H1 (cell line): ENCODE measurements at regions not wholly inside any gene's neighbourhood (a gene's known extent, or its start where the extent isn't known, plus 50 kb on each side); places are given as distances from the start of the nearest gene placed in this dataset.

Experiments
- CTCF ChIA-PET: fragments of 300-600 bp; sonication (Branson Sonifier 250); formaldehyde crosslinking; loops from one replicate; lab custom pipeline; 2021; ENCODE audit not compliant: partially characterized antibody; lab: Charles Lee
- POLR2A ChIA-PET: fragments of 300-600 bp; sonication (Branson Sonifier 250); formaldehyde crosslinking; loops from one replicate; lab custom pipeline; 2021; ENCODE audit warnings: inconsistent platforms; ENCODE audit not compliant: partially characterized antibody; lab: Charles Lee
- DNase-seq, 2 experiments: peaks; one replicate each; pipeline versions ENCODE4 v3.0.0 to v3.0.0-alpha.2; 2010 to 2022; ENCODE audit warnings: low spot score in 2 of 2, low read depth in 1 of 2, mixed read lengths in 1 of 2
- FAIRE-seq: peaks from 2 replicates; lab custom pipeline; 2011; peaks lifted over from hg19 to GRCh38; lab: Jason Lieb, UNC
- H2AFZ ChIP-seq: 2 replicates; pipeline ENCODE4 v1.8.1; 2012; ENCODE audit warnings: low read length, inconsistent platforms
- H2AK5ac ChIP-seq: 2 replicates; pipeline ENCODE4 v1.6.1; 2013; ENCODE audit warnings: low read depth, low read length
- H2BK120ac ChIP-seq: replicated peaks from 2 replicates; pipeline ENCODE3; 2013; ENCODE audit warnings: low read depth, low read length, inconsistent platforms
- H2BK12ac ChIP-seq: 2 replicates; pipeline ENCODE4 v1.6.1; 2013; ENCODE audit warnings: low read depth, low read length
- H2BK15ac ChIP-seq: 2 replicates; pipeline ENCODE4 v1.6.1; 2013; ENCODE audit warnings: low read length
- H2BK20ac ChIP-seq: 2 replicates; pipeline ENCODE4 v1.6.1; 2013; ENCODE audit warnings: low read length
- H2BK5ac ChIP-seq: 2 replicates; pipeline ENCODE4 v1.6.1; 2013; ENCODE audit warnings: low read depth, low read length
- H3K14ac ChIP-seq: 2 replicates; pipeline ENCODE4 v1.6.1; 2013; ENCODE audit warnings: inconsistent platforms; ENCODE audit not compliant: insufficient read length
- H3K18ac ChIP-seq: 2 replicates; pipeline ENCODE4 v1.6.1; 2013; ENCODE audit warnings: low read length; ENCODE audit errors: extremely low read depth
- H3K23ac ChIP-seq: 2 replicates; pipeline ENCODE4 v1.6.1; 2013; ENCODE audit warnings: inconsistent platforms; ENCODE audit not compliant: insufficient read length
- H3K23me2 ChIP-seq: 2 replicates; pipeline ENCODE4 v1.6.1; 2013; ENCODE audit warnings: low read depth, low read length
- H3K27ac ChIP-seq: 2 replicates; pipeline ENCODE4 v1.6.1; 2011; ENCODE audit warnings: low read depth, low read length, inconsistent platforms
- H3K27me3 ChIP-seq, 4 experiments: replicated peaks in 1 of 4; 1 replicate in 1 of 4; 2 replicates in 3 of 4; pipeline versions ENCODE4 v1.6.1 to v1.8.1; 2011 to 2013; ENCODE audit warnings: low read length in 3 of 4, mild to moderate bottlenecking in 3 of 4, inconsistent platforms in 2 of 4, mixed read lengths in 2 of 4, moderate library complexity in 1 of 4; ENCODE audit not compliant: control insufficient read depth in 3 of 4, insufficient read depth in 3 of 4; ENCODE audit errors: extremely low read depth in 1 of 4
- H3K36me3 ChIP-seq, 4 experiments: 2 replicates each; pipeline versions ENCODE4 v1.6.1 to v1.8.1; 2011 to 2013; ENCODE audit warnings: mild to moderate bottlenecking in 4 of 4, low read length in 3 of 4, moderate library complexity in 2 of 4, control low read depth in 1 of 4, inconsistent platforms in 1 of 4; ENCODE audit not compliant: insufficient read depth in 4 of 4, control insufficient read depth in 2 of 4
- H3K4ac ChIP-seq: replicated peaks from 2 replicates; pipeline ENCODE3; 2013; ENCODE audit warnings: low read length, low read depth, mixed read lengths, inconsistent platforms; ENCODE audit not compliant: insufficient read length
- H3K4me1 ChIP-seq, 4 experiments: replicated peaks in 1 of 4; 1 replicate in 1 of 4; 2 replicates in 3 of 4; pipeline versions ENCODE4 v1.6.1 to v1.8.1; 2011 to 2013; ENCODE audit warnings: low read length in 3 of 4, inconsistent platforms in 2 of 4, mixed read lengths in 1 of 4; ENCODE audit not compliant: insufficient read depth in 4 of 4, control insufficient read depth in 3 of 4
- H3K4me2 ChIP-seq, 2 experiments: 2 replicates each; pipeline versions ENCODE4 v1.6.1 to v1.8.1; 2011 to 2013; ENCODE audit warnings: low read depth in 2 of 2, low read length in 2 of 2, control low read depth in 1 of 2, inconsistent platforms in 1 of 2, mild to moderate bottlenecking in 1 of 2; ENCODE audit not compliant: insufficient read depth in 1 of 2
- H3K4me3 ChIP-seq, 4 experiments: fragments of 200-600, 300-600 bp in 1 of 4; sonication (generic), shearing (Covaris generic), sonication (Bioruptor Twin) in 1 of 4; 2 replicates each; pipeline versions ENCODE4 v1.5.1 to v1.8.1; 2011 to 2016; ENCODE audit warnings: low read length in 4 of 4, low read depth in 3 of 4, control low read depth in 2 of 4, inconsistent platforms in 2 of 4, mild to moderate bottlenecking in 2 of 4, mixed read lengths in 1 of 4, moderate library complexity in 1 of 4; ENCODE audit not compliant: insufficient read depth in 2 of 4; ENCODE audit errors: extremely low read depth in 1 of 4
- H3K56ac ChIP-seq: replicated peaks from 2 replicates; pipeline ENCODE3; 2013; ENCODE audit warnings: low read depth, mild to moderate bottlenecking, mixed read lengths, low read length, inconsistent platforms; ENCODE audit not compliant: insufficient read length
- H3K79me1 ChIP-seq: 2 replicates; pipeline ENCODE4 v1.6.1; 2013; ENCODE audit warnings: low read depth, low read length, control low read depth
- H3K79me2 ChIP-seq, 2 experiments: 2 replicates each; pipeline versions ENCODE4 v1.6.1 to v1.8.1; 2012 to 2013; ENCODE audit warnings: low read length in 2 of 2, mild to moderate bottlenecking in 2 of 2, inconsistent platforms in 1 of 2; ENCODE audit not compliant: insufficient read depth in 2 of 2, control insufficient read depth in 1 of 2
- H3K9ac ChIP-seq, 4 experiments: replicated peaks in 1 of 4; 1 replicate in 1 of 4; 2 replicates in 3 of 4; pipeline versions ENCODE4 v1.6.1 to v1.8.1; 2011 to 2013; ENCODE audit warnings: low read depth in 3 of 4, low read length in 3 of 4, control low read depth in 2 of 4, mild to moderate bottlenecking in 2 of 4, moderate library complexity in 2 of 4, inconsistent platforms in 1 of 4; ENCODE audit errors: extremely low read depth in 1 of 4
- H3K9me3 ChIP-seq, 2 experiments: 2 replicates each; pipeline versions ENCODE4 v1.6.1 to v1.8.1; 2012 to 2013; ENCODE audit warnings: mild to moderate bottlenecking in 2 of 2, moderate library complexity in 2 of 2, control low read depth in 1 of 2, inconsistent platforms in 1 of 2, low read depth in 1 of 2, low read length in 1 of 2, mixed read lengths in 1 of 2; ENCODE audit not compliant: insufficient read depth in 2 of 2
- H4K20me1 ChIP-seq, 2 experiments: replicated peaks in 1 of 2; 2 replicates each; pipeline versions ENCODE3 to v1.8.1; 2011 to 2013; ENCODE audit warnings: inconsistent platforms in 2 of 2, low read length in 2 of 2, mild to moderate bottlenecking in 1 of 2; ENCODE audit not compliant: insufficient read depth in 2 of 2, control insufficient read depth in 1 of 2
- H4K5ac ChIP-seq: 2 replicates; pipeline ENCODE4 v1.6.1; 2013; ENCODE audit warnings: low read length, low read depth, mixed read lengths, inconsistent platforms; ENCODE audit not compliant: insufficient read length
- H4K8ac ChIP-seq: 2 replicates; pipeline ENCODE4 v1.8.0; 2013; ENCODE audit warnings: mild to moderate bottlenecking, moderate library complexity, low read length, inconsistent platforms; ENCODE audit not compliant: insufficient read depth; ENCODE audit errors: extremely low read depth
- H4K91ac ChIP-seq: replicated peaks from 2 replicates; pipeline ENCODE3; 2013; ENCODE audit warnings: low read length, mixed read lengths, inconsistent platforms; ENCODE audit not compliant: insufficient read length
- ASH2L ChIP-seq: fragments of 200-600, 300-600 bp; sonication (generic); IDR thresholded peaks from one replicate; pipeline ENCODE4 v1.7.1; 2017; ENCODE audit warnings: low read length
- BRCA1 ChIP-seq: IDR thresholded peaks from 2 replicates; pipeline ENCODE4 v1.6.1; 2012; ENCODE audit warnings: low read depth, low read length, improper control_type of control experiment
- GTF2F1 ChIP-seq: IDR thresholded peaks from 2 replicates; pipeline ENCODE4 v1.6.1; 2012; ENCODE audit warnings: low read depth, low read length, improper control_type of control experiment, borderline replicate concordance
- HDAC2 ChIP-seq, 2 experiments: fragments of 300-600 bp in 1 of 2; sonication (generic) in 1 of 2; IDR thresholded peaks; 2 replicates each; pipeline ENCODE4 v1.6.1; 2011 to 2012; ENCODE audit warnings: low read depth in 2 of 2, low read length in 2 of 2, mild to moderate bottlenecking in 2 of 2, moderate library complexity in 2 of 2, borderline replicate concordance in 1 of 2, inconsistent platforms in 1 of 2
- KDM5A ChIP-seq: fragments of 200-600 bp; IDR thresholded peaks from 2 replicates; pipeline ENCODE4 v1.7.1; 2012; ENCODE audit warnings: mild to moderate bottlenecking, low read length, inconsistent platforms, mixed read lengths
- MAX ChIP-seq: IDR thresholded peaks from 2 replicates; pipeline ENCODE4 v1.6.1; 2012; ENCODE audit warnings: inconsistent platforms
- RBBP5 ChIP-seq: IDR thresholded peaks from 2 replicates; pipeline ENCODE4 v1.7.1; 2012; ENCODE audit warnings: low read depth, mild to moderate bottlenecking, inconsistent platforms, low read length, moderate library complexity, borderline replicate concordance
- SP4 ChIP-seq: IDR thresholded peaks from 2 replicates; pipeline ENCODE4 v1.6.1; 2012; ENCODE audit warnings: low read length, inconsistent platforms
- USF2 ChIP-seq: IDR thresholded peaks from 2 replicates; pipeline ENCODE4 v1.6.1; 2011; ENCODE audit warnings: low read length, improper control_type of control experiment
- WGBS, 2 experiments: shearing (Covaris generic) in 1 of 2; methylation state at CpG; one replicate each; pipeline versions ENCODE4 v1.1.6 to v1.1.7; 2013 to 2015; ENCODE audit warnings: low lambda C conversion rate in 2 of 2, mixed read lengths in 2 of 2, inconsistent platforms in 1 of 2, low coverage in 1 of 2, missing lambda C conversion rate in 1 of 2; ENCODE audit not compliant: insufficient replicate concordance in 2 of 2, insufficient coverage in 1 of 2, insufficient read length in 1 of 2; ENCODE audit errors: extremely low coverage in 1 of 2, missing lambda C conversion rate in 1 of 2; 5-methylcytosine and 5-hydroxymethylcytosine counted together

GRCh38 chr3:140791368-140791767 lies 113.5 kb downstream of the TRIM42 start:
- no peak overlapping the region for H3K18ac ChIP-seq
- no peaks in the 10 kb centered on the region for H3K79me1 ChIP-seq
- no peak overlapping the region for H3K4me3 ChIP-seq
- no peak overlapping the region for H3K23ac ChIP-seq
- no peak overlapping the region for H3K27ac ChIP-seq
- no peak overlapping the region for H2AK5ac ChIP-seq
- CTCF ChIA-PET: interaction anchor here (0.6 kb wide), 1 partner anchor 1076 kb away, joined by 3 read pairs; no protein-coding TSS in a partner anchor
- no peak overlapping the region for H2AFZ ChIP-seq
- no peak overlapping the region for H3K9ac ChIP-seq
- H2BK5ac ChIP-seq: no peak overlapping the region
- H3K4me1 ChIP-seq: peaks cover 0 to 3% (median 0%) of the 10 kb centered on the region in 4 experiments; a peak in 4 of 7 replicates
- H3K23me2 ChIP-seq: no peaks in the 10 kb centered on the region
- no peak overlapping the region for H2BK15ac ChIP-seq
- H3K79me2 ChIP-seq: no peaks in the 10 kb centered on the region
- no peak overlapping the region for H3K56ac ChIP-seq
- no peak overlapping the region for H3K14ac ChIP-seq
- H3K27me3 ChIP-seq: no peaks in the 10 kb centered on the region
- FAIRE-seq: no peak
- H3K9me3 ChIP-seq: peaks cover 5 to 9% of the 10 kb centered on the region in 2 experiments; a peak in 3 of 4 replicates
- DNase-seq: no peak
- no peak overlapping the region for H4K91ac ChIP-seq
- POLR2A ChIA-PET: no interaction called here
- no peak overlapping the region for H3K4me2 ChIP-seq
- H3K36me3 ChIP-seq: no peaks in the 10 kb centered on the region; a peak in 1 of 8 replicates
- H4K8ac ChIP-seq: no peak overlapping the region
- 85% methylated on average over 3 of the region's 3 CpGs; no CpG with 5 or more reads in 1 of the 2 experiments for WGBS, 2 experiments
- no peaks in the 10 kb centered on the region for H4K20me1 ChIP-seq
- no peak overlapping the region for H2BK120ac ChIP-seq
- no peak overlapping the region for H2BK20ac ChIP-seq
- H2BK12ac ChIP-seq: no peak overlapping the region
- no peak overlapping the region for H3K4ac ChIP-seq
- no peak overlapping the region for H4K5ac ChIP-seq
- TF ChIP-seq RBBP5: no peak
- no peak for TF ChIP-seq KDM5A
- no peak for TF ChIP-seq USF2
- TF ChIP-seq BRCA1: no peak
- no peak for TF ChIP-seq HDAC2 (IDR thresholded peaks at IDR 0.05; ENCODE audit: borderline replicate concordance in 1 of 2, low read depth in 2 of 2, low read length in 2 of 2)
- no peak for TF ChIP-seq MAX
- TF ChIP-seq SP4: no peak
- TF ChIP-seq GTF2F1: no peak
- TF ChIP-seq ASH2L: no peak
